ENCODE measurements at regions not wholly inside any gene's neighbourhood (a gene's known extent, or its start where the extent isn't known, plus 50 kb on each side); places are given as distances from the start of the nearest gene placed in this dataset.

GRCh38 chr14:97266653-97267052 is 469.5 kb downstream of the VRK1 start:
- peak; percentile 38 for DNase-seq (ENCODE audit: low spot score)

- no peak for DNase-seq (ENCODE audit: low spot score)
These were observed 470.3 kb downstream of the VRK1 start for GRCh38 chr14:97267509-97267908.

- DNase-seq (ENCODE audit: low spot score), result no peak
These were observed 470.9 kb downstream of the VRK1 start for GRCh38 chr14:97268097-97268496.

GRCh38 chr14:97270308-97270707 is 473.1 kb downstream of the VRK1 start:
- peak; percentile 56 for DNase-seq (ENCODE audit: low spot score)

GRCh38 chr14:97271451-97271960 is 474.3 kb downstream of the VRK1 start:
- no peak for DNase-seq (ENCODE audit: low spot score)

- DNase-seq (ENCODE audit: low spot score), result no peak
These were observed 476.4 kb downstream of the VRK1 start for GRCh38 chr14:97273540-97273939.

GRCh38 chr14:97274626-97275025 is 477.4 kb downstream of the VRK1 start:
- no peak for DNase-seq (ENCODE audit: low spot score)

GRCh38 chr14:97275276-97275675 is 478.1 kb downstream of the VRK1 start:
- no peak for DNase-seq (ENCODE audit: low spot score)

GRCh38 chr14:97276573-97276972 is 479.4 kb downstream of the VRK1 start:
- no peak for DNase-seq (ENCODE audit: low spot score)

GRCh38 chr14:97277711-97278110 is 480.5 kb downstream of the VRK1 start:
- DNase-seq (ENCODE audit: low spot score), result no peak

- no peak for DNase-seq (ENCODE audit: low spot score)
These were observed 483.3 kb downstream of the VRK1 start for GRCh38 chr14:97280526-97280925.

GRCh38 chr14:97281741-97282140 is 484.6 kb downstream of the VRK1 start:
- DNase-seq (ENCODE audit: low spot score), result no peak

GRCh38 chr14:97282210-97283004 is 485.2 kb downstream of the VRK1 start:
- no peak for DNase-seq (ENCODE audit: low spot score)

- DNase-seq (ENCODE audit: low spot score), result no peak
These were observed 485.8 kb downstream of the VRK1 start for GRCh38 chr14:97283005-97283403.

GRCh38 chr14:97283426-97283825 is 486.2 kb downstream of the VRK1 start:
- DNase-seq (ENCODE audit: low spot score), result no peak

GRCh38 chr14:97283841-97284240 is 486.7 kb downstream of the VRK1 start:
- no peak for DNase-seq (ENCODE audit: low spot score)

- DNase-seq (ENCODE audit: low spot score), result no peak
These were observed 490.8 kb downstream of the VRK1 start for GRCh38 chr14:97287956-97288355.

- DNase-seq (ENCODE audit: low spot score), result no peak
These were observed 492.9 kb downstream of the VRK1 start for GRCh38 chr14:97290065-97290464.

- no peak for DNase-seq (ENCODE audit: low spot score)
These were observed 493.8 kb downstream of the VRK1 start for GRCh38 chr14:97290977-97291376.

- DNase-seq (ENCODE audit: low spot score), result no peak
These were observed 496.5 kb downstream of the VRK1 start for GRCh38 chr14:97293659-97294058.

- DNase-seq (ENCODE audit: low spot score), result no peak
These were observed 498.0 kb downstream of the VRK1 start for GRCh38 chr14:97295108-97295710.

GRCh38 chr14:97296176-97296575 is 499.0 kb downstream of the VRK1 start:
- no peak for DNase-seq (ENCODE audit: low spot score)

- no peak for DNase-seq (ENCODE audit: low spot score)
These were observed 499.9 kb downstream of the VRK1 start for GRCh38 chr14:97297100-97297499.
